ENCODE measurements at regions not wholly inside any gene's neighbourhood (a gene's known extent, or its start where the extent isn't known, plus 50 kb on each side); places are given as distances from the start of the nearest gene placed in this dataset.

DNA sequence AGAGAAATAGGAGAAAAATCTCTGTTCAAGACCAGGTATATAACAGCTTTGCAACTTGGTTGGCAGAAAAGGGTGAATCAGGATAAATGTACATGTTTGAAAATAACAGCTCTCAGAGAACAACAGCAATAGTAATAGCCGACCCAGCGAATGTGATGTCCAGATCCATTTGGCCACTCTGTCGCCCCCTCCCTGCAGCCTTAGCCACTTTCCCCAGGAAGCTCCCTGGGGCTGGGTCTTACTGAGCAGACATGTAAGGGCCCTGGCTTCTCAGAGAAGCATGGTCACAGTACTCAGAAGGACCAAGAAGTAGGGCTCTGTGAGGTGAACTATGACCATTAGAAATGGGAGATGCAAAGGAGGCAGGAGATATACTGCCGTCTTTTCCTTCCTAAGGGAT, 154.1 kb upstream of the SNX19 start:
- TF ChIP-seq POLR2A (IDR thresholded peaks at IDR 0.05), result no peak
- TF ChIP-seq, protein P1, sequence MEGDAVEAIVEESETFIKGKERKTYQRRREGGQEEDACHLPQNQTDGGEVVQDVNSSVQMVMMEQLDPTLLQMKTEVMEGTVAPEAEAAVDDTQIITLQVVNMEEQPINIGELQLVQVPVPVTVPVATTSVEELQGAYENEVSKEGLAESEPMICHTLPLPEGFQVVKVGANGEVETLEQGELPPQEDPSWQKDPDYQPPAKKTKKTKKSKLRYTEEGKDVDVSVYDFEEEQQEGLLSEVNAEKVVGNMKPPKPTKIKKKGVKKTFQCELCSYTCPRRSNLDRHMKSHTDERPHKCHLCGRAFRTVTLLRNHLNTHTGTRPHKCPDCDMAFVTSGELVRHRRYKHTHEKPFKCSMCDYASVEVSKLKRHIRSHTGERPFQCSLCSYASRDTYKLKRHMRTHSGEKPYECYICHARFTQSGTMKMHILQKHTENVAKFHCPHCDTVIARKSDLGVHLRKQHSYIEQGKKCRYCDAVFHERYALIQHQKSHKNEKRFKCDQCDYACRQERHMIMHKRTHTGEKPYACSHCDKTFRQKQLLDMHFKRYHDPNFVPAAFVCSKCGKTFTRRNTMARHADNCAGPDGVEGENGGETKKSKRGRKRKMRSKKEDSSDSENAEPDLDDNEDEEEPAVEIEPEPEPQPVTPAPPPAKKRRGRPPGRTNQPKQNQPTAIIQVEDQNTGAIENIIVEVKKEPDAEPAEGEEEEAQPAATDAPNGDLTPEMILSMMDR (IDR thresholded peaks at IDR 0.05), result no peak
